ENCODE measurements at regions not wholly inside any gene's neighbourhood (a gene's known extent, or its start where the extent isn't known, plus 50 kb on each side); places are given as distances from the start of the nearest gene placed in this dataset.
"Not testable (repeated sequence)": the region's sequence is repeated elsewhere in the genome, so short reads cannot be mapped to it uniquely, and the experiment has no call there.

- TF ChIP-seq CTCF (IDR thresholded peaks at IDR 0.05; ENCODE audit: insufficient read depth, missing control alignments) = no peak
- FAIRE-seq = no peak
These were observed 244.9 kb downstream of the SP3 start for GRCh38 chr2:173720306-173720705.

DNA sequence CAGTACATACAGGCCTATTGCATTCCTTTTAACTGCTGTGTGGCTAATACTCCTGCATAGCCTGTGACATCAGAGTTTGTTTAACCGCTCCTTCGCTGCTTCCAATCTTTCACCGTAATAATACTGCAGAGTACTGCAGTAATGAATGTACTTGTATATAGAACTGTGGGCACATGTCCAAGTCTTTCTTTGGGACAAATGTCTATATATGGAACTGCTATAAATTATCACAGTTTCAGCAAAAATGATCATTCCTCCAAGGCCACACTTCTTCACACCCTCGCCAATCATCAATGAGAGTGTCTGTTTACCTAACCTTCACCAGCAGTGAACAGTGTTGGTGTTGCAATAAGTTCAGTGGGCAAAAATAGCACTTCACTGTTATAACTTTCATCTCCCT lies 230.4 kb downstream of the SP3 start:
- DNase-seq (ENCODE audit: insufficient read length, low spot score) (no peak), FAIRE-seq (no peak)
- no peak for TF ChIP-seq CTCF (IDR thresholded peaks at IDR 0.05; ENCODE audit: insufficient read depth, missing control alignments)

More at GRCh38 chr2:173720306-173720705, 244.9 kb downstream of the SP3 start:
- DNase-seq (ENCODE audit: insufficient read length, low spot score) = no peak

GRCh38 chr2:173737954-173738575 lies 227.1 kb downstream of the SP3 start:
- not testable (repeated sequence) for DNase-seq (ENCODE audit: insufficient read length, low spot score); FAIRE-seq

GRCh38 chr2:173739006-173739405 lies 226.2 kb downstream of the SP3 start:
- no peak for TF ChIP-seq CTCF (IDR thresholded peaks at IDR 0.05; ENCODE audit: insufficient read depth, missing control alignments)
- DNase-seq (ENCODE audit: insufficient read length, low spot score) (no peak), FAIRE-seq (no peak)

GRCh38 chr2:173740639-173741038 lies 224.5 kb downstream of the SP3 start:
- DNase-seq (ENCODE audit: insufficient read length, low spot score) = no peak
- no peak for TF ChIP-seq CTCF (IDR thresholded peaks at IDR 0.05; ENCODE audit: insufficient read depth, missing control alignments)
- no peak for FAIRE-seq

- no peak for FAIRE-seq
- no peak for TF ChIP-seq CTCF (IDR thresholded peaks at IDR 0.05; ENCODE audit: insufficient read depth, missing control alignments)
- no peak for DNase-seq (ENCODE audit: insufficient read length, low spot score)
These were observed 223.4 kb downstream of the SP3 start for GRCh38 chr2:173741759-173742158.

- DNase-seq (ENCODE audit: insufficient read length, low spot score) = no peak
- no peak for TF ChIP-seq CTCF (IDR thresholded peaks at IDR 0.05; ENCODE audit: insufficient read depth, missing control alignments)
- no peak for FAIRE-seq
These were observed 218.1 kb downstream of the SP3 start for GRCh38 chr2:173747035-173747434.

- peak; percentile 36 for TF ChIP-seq CTCF (IDR thresholded peaks at IDR 0.05; ENCODE audit: insufficient read depth, missing control alignments)
- FAIRE-seq = no peak
- no peak for DNase-seq (ENCODE audit: insufficient read length, low spot score)
These were observed 215.9 kb downstream of the SP3 start for GRCh38 chr2:173749315-173749714.
